ENCODE measurements at regions not wholly inside any gene's neighbourhood (a gene's known extent, or its start where the extent isn't known, plus 50 kb on each side); places are given as distances from the start of the nearest gene placed in this dataset.
A peak's percentile ranks its signal among the peaks of the same experiment; 100 is the strongest.

DNA sequence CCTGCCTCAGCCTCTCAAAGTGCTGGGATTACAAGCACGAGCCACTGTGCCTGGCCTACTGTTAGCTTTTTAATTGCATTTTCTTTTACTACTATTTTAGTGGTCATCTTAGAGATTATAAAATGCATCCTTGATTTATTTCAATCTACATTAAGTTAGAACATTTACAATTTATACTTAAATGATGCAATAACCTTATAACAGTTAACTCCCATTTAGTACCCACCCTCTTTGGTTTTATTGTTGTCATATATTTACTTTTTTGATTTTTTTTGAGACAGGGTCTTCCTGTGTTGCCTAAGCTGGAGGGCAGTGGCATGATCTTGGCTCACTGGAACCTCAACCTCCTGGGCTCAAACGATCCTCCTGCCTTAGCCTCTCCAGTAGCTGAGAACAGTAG lies 77.3 kb downstream of the PPCDC start:
- Histone ChIP-seq H3K27me3 (replicated peaks; ENCODE audit: control insufficient read depth, insufficient read depth, low read length) (no peaks in the 10 kb centered on the region), H3K4me1 (peaks cover 9% of the 10 kb centered on the region), H3K9me3 (no peaks in the 10 kb centered on the region), H3K36me3 (ENCODE audit: control insufficient read depth, insufficient read depth, low read length) (no peaks in the 10 kb centered on the region), H3K4me3 (ENCODE audit: low read depth, low read length) (no peak overlapping the region)
- H3K4me1 Mint-ChIP-seq (ENCODE audit: low read depth, unreplicated experiment) = peaks cover 14% of the 10 kb centered on the region
- CTCF ChIA-PET = interaction anchor here (0.7 kb wide), 1 partner anchor 332 kb away, joined by 3 read pairs; no protein-coding TSS in a partner anchor
- no peak overlapping the region for H3K27ac Mint-ChIP-seq (ENCODE audit: unreplicated experiment)
- no peaks in the 10 kb centered on the region for H3K27me3 Mint-ChIP-seq (ENCODE audit: insufficient read depth, unreplicated experiment)
- no peaks in the 10 kb centered on the region for H3K36me3 Mint-ChIP-seq (ENCODE audit: insufficient read depth, unreplicated experiment)
- no peak overlapping the region for H3K4me3 Mint-ChIP-seq (ENCODE audit: unreplicated experiment)
- DNase-seq = no peak
- intact Hi-C loops (cut with micrococcal nuclease; ENCODE audit: unreplicated experiment) = no loop called here
- TF ChIP-seq, protein P1, sequence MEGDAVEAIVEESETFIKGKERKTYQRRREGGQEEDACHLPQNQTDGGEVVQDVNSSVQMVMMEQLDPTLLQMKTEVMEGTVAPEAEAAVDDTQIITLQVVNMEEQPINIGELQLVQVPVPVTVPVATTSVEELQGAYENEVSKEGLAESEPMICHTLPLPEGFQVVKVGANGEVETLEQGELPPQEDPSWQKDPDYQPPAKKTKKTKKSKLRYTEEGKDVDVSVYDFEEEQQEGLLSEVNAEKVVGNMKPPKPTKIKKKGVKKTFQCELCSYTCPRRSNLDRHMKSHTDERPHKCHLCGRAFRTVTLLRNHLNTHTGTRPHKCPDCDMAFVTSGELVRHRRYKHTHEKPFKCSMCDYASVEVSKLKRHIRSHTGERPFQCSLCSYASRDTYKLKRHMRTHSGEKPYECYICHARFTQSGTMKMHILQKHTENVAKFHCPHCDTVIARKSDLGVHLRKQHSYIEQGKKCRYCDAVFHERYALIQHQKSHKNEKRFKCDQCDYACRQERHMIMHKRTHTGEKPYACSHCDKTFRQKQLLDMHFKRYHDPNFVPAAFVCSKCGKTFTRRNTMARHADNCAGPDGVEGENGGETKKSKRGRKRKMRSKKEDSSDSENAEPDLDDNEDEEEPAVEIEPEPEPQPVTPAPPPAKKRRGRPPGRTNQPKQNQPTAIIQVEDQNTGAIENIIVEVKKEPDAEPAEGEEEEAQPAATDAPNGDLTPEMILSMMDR (IDR thresholded peaks at IDR 0.05; ENCODE audit: insufficient read depth in 1 of 2, low read depth in 1 of 2, low read length in 1 of 2, severe bottlenecking in 1 of 2, unreplicated experiment in 1 of 2) = no peak
- BruUV-seq (replicated peaks) = no TSS peak
- no peaks in the 10 kb centered on the region for H3K9me3 Mint-ChIP-seq (ENCODE audit: unreplicated experiment)
- POLR2A ChIA-PET = no interaction called here

DNA sequence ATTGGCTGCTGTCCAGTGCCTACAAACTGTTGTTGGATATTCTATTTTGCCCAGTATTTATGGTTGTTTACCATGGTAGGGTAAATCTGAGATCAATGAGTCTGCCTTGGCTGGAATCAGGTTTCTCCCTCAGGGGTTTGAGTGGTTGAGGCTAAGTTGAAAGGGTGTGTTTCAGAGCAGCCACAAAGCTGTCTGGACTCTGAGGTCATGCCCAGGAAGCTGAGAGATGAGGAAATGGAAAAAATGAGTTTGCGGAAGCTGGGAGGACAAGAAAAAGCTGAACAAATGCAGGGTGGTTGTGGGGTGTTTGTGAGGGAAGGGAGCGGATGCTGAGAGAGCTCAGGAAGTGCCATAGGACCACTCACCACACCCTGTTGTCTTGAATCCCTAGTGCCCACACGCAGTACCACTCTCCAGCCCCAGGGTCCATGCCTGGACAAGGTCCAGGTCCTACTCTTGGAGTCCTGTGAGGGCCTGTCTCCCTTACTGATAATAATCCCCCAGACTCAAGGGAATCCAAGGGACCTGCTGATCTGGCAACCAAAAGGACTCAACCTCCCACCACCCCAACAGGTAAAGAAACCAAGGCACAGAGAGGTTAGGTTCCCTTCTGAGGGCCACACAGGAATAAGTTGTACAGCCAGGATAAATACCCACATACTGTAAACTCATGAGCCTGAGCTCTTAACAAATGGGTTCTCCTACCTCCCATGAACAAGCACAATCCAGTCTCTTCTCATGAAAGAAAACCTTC lies 81.6 kb downstream of the PPCDC start:
- H3K4me3 Mint-ChIP-seq (ENCODE audit: unreplicated experiment) = no peak overlapping the region

DNA sequence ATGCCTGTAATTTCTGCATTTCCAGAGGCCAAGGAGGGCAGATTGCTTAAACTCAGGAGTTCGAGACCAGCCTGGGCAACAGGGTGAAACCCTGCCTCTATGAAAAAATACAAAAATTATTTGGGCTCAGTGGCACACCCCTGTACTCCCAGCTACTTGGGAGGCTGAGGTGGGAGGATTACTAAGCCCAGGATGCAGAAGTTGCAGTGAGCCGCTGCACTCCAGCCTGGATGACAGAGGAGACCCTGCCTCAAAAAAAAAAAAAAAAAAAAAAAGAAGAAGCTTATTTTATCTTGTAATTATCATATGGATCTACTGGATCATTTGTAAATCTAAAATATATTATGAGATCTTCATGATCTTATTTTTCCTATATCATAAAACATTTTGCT lies 84.1 kb downstream of the PPCDC start:
- Mint-ChIP-seq H3K4me3 (ENCODE audit: unreplicated experiment) (no peak overlapping the region), H3K27me3 (ENCODE audit: insufficient read depth, unreplicated experiment) (no peaks in the 10 kb centered on the region), H3K9me3 (ENCODE audit: unreplicated experiment) (peaks cover under 1% of the 10 kb centered on the region), H3K36me3 (ENCODE audit: insufficient read depth, unreplicated experiment) (peaks cover 2% of the 10 kb centered on the region), H3K27ac (ENCODE audit: unreplicated experiment) (no peak overlapping the region), H3K4me1 (ENCODE audit: low read depth, unreplicated experiment) (peaks cover 17% of the 10 kb centered on the region)
- H3K9me3 ChIP-seq = no peaks in the 10 kb centered on the region
- CTCF ChIA-PET = no interaction called here
- no peaks in the 10 kb centered on the region for H3K36me3 ChIP-seq (ENCODE audit: control insufficient read depth, insufficient read depth, low read length)
- H3K4me3 ChIP-seq (ENCODE audit: low read depth, low read length) = no peak overlapping the region
- peaks cover 16% of the 10 kb centered on the region for H3K4me1 ChIP-seq
- TF ChIP-seq, protein P1 (IDR thresholded peaks at IDR 0.05; ENCODE audit: insufficient read depth in 1 of 2, low read depth in 1 of 2, low read length in 1 of 2, severe bottlenecking in 1 of 2, unreplicated experiment in 1 of 2) = no peak
- BruUV-seq (replicated peaks) = no TSS peak
- H3K27me3 ChIP-seq (replicated peaks; ENCODE audit: control insufficient read depth, insufficient read depth, low read length) = no peaks in the 10 kb centered on the region
- intact Hi-C loops (cut with micrococcal nuclease; ENCODE audit: unreplicated experiment) = no loop called here
- POLR2A ChIA-PET = interaction anchor here (0.6 kb wide), 2 partner anchors 89 to 157 kb away, joined by 5 to 6 read pairs; no protein-coding TSS in a partner anchor
- no peak for DNase-seq

More for the DNA sequence above, 81.6 kb downstream of the PPCDC start:
- Mint-ChIP-seq H3K27me3 (ENCODE audit: insufficient read depth, unreplicated experiment) (no peaks in the 10 kb centered on the region), H3K36me3 (ENCODE audit: insufficient read depth, unreplicated experiment) (no peaks in the 10 kb centered on the region), H3K27ac (ENCODE audit: unreplicated experiment) (peak overlapping the region; percentile 47), H3K9me3 (ENCODE audit: unreplicated experiment) (no peaks in the 10 kb centered on the region), H3K4me1 (ENCODE audit: low read depth, unreplicated experiment) (peaks cover 14% of the 10 kb centered on the region)
- POLR2A ChIA-PET = interaction anchor here (0.5 to 1.4 kb wide), 2 partner anchors 47 to 61 kb away, joined by 4 to 6 read pairs; no protein-coding TSS in a partner anchor
- intact Hi-C loops (cut with micrococcal nuclease; ENCODE audit: unreplicated experiment) = no loop called here
- BruUV-seq (replicated peaks) = no TSS peak
- CTCF ChIA-PET = interaction anchor here (1.1 kb wide), 1 partner anchor 39 kb away, joined by 5 read pairs; no protein-coding TSS in a partner anchor
- peak in 1 of 2 experiments; percentile 29 for DNase-seq
- no peaks in the 10 kb centered on the region for H3K9me3 ChIP-seq
- peaks cover 9% of the 10 kb centered on the region for H3K4me1 ChIP-seq
- H3K27me3 ChIP-seq (replicated peaks; ENCODE audit: control insufficient read depth, insufficient read depth, low read length) = no peaks in the 10 kb centered on the region
- no peaks in the 10 kb centered on the region for H3K36me3 ChIP-seq (ENCODE audit: control insufficient read depth, insufficient read depth, low read length)
- TF ChIP-seq, protein P1 (IDR thresholded peaks at IDR 0.05; ENCODE audit: insufficient read depth in 1 of 2, low read depth in 1 of 2, low read length in 1 of 2, severe bottlenecking in 1 of 2, unreplicated experiment in 1 of 2) = no peak
- no peak overlapping the region for H3K4me3 ChIP-seq (ENCODE audit: low read depth, low read length)

All from Caco-2 (cell line).